A673 (cell line): ENCODE measurements at regions not wholly inside any gene's neighbourhood (a gene's known extent, or its start where the extent isn't known, plus 50 kb on each side); places are given as distances from the start of the nearest gene placed in this dataset.

Experiments
- EZH2 ChIP-seq: fragments of 200-600 bp; sonication (generic); IDR thresholded peaks from 2 replicates; pipeline ENCODE4 v1.6.1; 2017; ENCODE audit warnings: borderline replicate concordance, low read depth, mild to moderate bottlenecking, mixed read lengths, antibody characterized with exemption, low read length; ENCODE audit not compliant: poor library complexity, severe bottlenecking
- TF ChIP-seq, protein P1 (sequence below): fragments of 300-800, 200-600 bp; sonication (generic); conservative IDR thresholded peaks from 2 replicates; pipeline ENCODE4 v1.5.1; 2017; ENCODE audit warnings: low read depth, mild to moderate bottlenecking, antibody characterized with exemption, low read length, moderate library complexity, mixed read lengths

DNA sequence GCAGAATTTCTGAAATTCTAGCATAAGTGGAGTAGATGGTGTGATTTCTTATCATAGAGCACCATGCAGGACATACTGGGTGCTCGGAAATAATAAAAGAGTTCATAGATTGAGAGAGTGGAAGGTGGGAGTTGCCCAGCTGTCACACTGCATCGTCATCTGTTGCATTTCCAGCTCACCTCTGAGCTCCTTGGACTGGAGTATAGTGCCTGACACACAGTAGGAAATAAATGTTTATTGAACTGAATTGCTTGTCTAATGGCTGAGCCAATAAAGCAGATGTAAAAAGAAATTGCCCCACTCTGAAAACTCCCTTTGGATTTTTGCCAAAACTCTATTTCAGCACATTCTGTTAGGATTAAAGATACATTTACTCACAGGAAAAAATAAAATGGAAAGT lies 108.9 kb upstream of the UBE2E1 start:
- TF ChIP-seq, protein P1, sequence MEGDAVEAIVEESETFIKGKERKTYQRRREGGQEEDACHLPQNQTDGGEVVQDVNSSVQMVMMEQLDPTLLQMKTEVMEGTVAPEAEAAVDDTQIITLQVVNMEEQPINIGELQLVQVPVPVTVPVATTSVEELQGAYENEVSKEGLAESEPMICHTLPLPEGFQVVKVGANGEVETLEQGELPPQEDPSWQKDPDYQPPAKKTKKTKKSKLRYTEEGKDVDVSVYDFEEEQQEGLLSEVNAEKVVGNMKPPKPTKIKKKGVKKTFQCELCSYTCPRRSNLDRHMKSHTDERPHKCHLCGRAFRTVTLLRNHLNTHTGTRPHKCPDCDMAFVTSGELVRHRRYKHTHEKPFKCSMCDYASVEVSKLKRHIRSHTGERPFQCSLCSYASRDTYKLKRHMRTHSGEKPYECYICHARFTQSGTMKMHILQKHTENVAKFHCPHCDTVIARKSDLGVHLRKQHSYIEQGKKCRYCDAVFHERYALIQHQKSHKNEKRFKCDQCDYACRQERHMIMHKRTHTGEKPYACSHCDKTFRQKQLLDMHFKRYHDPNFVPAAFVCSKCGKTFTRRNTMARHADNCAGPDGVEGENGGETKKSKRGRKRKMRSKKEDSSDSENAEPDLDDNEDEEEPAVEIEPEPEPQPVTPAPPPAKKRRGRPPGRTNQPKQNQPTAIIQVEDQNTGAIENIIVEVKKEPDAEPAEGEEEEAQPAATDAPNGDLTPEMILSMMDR, result no peak
- TF ChIP-seq EZH2, result no peak
